HG02571 (cell line): ENCODE measurements at regions not wholly inside any gene's neighbourhood (a gene's known extent, or its start where the extent isn't known, plus 50 kb on each side); places are given as distances from the start of the nearest gene placed in this dataset.
"Not testable (repeated sequence)": the region's sequence is repeated elsewhere in the genome, so short reads cannot be mapped to it uniquely, and the experiment has no call there.

Source experiments
- ATAC-seq: cut with Tn5 transposase; IDR thresholded peaks from one replicate; pipeline ENCODE4 v1.9.1; 2021; ENCODE audit warnings: mild to moderate bottlenecking, moderate library complexity; ENCODE audit not compliant: unreplicated experiment

DNA sequence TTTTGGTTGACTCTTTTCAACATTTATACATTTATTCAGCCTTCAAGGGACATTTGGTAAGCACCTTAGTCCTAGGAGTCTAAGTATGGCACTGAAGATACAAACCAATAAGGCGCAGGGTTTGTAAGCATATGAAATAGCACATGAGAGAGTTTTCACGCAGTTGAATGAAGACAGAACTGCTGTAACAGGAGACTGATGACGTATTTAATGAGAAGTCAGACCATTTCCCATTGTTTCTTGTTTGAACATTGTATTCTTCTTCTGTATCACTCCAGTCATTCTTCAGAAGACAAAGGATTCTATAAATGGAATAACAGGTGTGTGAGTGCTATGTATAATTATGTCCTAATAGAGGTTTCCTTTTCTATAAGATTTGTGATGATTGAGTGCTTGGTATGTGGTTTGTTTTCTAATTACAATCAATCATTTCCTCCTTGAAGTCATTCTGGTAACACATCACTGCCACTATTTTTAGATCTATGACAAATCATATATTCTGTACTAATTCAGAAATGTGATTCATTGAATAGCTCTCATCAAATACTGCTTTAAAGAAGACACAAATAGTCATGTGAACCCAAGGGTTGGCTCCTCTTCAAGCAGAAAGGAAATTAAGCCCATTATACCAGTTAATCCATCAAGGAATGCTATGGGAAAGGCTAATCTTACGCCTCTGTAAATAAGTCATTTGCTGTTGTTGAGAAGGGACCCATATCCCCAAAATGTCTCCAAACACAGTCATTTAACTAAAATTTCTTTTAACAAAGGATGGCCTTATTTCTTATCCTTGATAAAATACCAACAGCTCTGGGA, 222.8 kb upstream of the NBEA start:
- ATAC-seq, result no peak

GRCh38 chr13:34720618-34721017, 221.5 kb upstream of the NBEA start:
- no peak for ATAC-seq

GRCh38 chr13:34721631-34722595, 220.2 kb upstream of the NBEA start:
- ATAC-seq, result no peak

DNA sequence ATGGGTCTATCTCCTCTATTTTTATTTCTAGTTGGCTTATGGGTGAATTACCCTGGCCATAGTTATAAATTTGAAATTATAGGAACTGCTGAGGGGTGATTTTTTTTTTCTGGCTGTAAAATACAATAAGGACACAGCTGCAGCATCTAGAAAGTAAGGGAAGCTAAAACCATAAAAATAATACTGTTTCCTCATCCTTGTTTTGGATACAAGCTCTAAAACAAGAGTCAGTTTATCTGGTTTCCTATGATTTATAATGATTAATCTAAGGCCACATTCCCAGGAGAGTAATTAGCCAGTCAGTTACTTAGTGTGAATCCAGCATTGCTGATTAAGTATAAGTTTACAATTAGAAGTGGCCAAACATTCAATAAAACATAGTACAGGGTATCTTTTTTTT, 219.1 kb upstream of the NBEA start:
- ATAC-seq, result no peak

GRCh38 chr13:34730961-34731360, 211.1 kb upstream of the NBEA start:
- no peak for ATAC-seq

GRCh38 chr13:34731486-34731885, 210.6 kb upstream of the NBEA start:
- ATAC-seq, result no peak

- ATAC-seq, result no peak
Measured at GRCh38 chr13:34733721-34734120, 208.3 kb upstream of the NBEA start.

GRCh38 chr13:34734932-34735331, 207.1 kb upstream of the NBEA start:
- no peak for ATAC-seq

GRCh38 chr13:34738254-34738992, 203.6 kb upstream of the NBEA start:
- ATAC-seq, result no peak

DNA sequence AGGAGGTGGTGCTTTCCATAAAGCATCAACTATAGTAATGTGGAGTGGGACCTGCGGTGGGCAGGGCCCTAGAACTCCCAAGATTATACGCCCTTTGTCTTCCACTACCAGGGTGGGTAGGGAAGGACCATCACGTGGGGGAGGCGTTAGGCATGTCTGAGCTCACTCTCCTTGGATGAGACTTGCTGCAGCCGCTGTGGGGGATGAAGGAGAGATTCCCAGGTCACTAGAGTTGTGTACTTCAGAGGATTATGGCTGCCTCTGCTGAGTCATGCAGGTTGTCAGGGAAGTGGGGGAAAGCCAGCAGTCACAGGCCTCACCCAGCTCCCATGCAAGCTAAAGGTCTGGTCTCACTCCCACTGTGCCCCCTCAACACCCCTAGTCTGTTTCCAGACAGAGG, 195.0 kb upstream of the NBEA start:
- not testable (repeated sequence) for ATAC-seq

- ATAC-seq, result no peak
Measured at GRCh38 chr13:34747507-34747906, 194.6 kb upstream of the NBEA start.

DNA sequence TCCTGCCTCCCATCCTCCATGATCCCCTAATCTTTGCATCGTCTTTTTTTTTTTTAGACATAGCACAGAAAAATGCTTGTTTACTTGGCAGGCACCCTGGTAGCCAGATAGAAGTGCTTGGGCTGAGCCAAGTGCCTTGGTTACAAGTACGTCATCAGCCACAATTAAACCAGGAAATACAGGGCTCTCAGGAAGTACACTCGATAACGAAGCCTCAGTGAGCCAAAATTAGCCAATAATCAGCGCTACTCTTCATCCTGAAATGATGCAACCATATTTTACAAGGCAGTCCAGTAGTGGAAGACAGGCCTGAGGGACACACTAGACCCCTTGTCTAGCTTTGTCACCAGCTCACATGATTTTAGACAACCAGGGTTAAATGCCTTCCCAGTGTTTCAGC, 194.0 kb upstream of the NBEA start:
- no peak for ATAC-seq

GRCh38 chr13:34748596-34748995, 193.5 kb upstream of the NBEA start:
- no peak for ATAC-seq

- no peak for ATAC-seq
Measured at GRCh38 chr13:34749046-34749445, 193.0 kb upstream of the NBEA start.

GRCh38 chr13:34750078-34750931, 191.8 kb upstream of the NBEA start:
- peak; percentile 71 for ATAC-seq

- no peak for ATAC-seq
Measured at GRCh38 chr13:34751044-34751443, 191.0 kb upstream of the NBEA start.

DNA sequence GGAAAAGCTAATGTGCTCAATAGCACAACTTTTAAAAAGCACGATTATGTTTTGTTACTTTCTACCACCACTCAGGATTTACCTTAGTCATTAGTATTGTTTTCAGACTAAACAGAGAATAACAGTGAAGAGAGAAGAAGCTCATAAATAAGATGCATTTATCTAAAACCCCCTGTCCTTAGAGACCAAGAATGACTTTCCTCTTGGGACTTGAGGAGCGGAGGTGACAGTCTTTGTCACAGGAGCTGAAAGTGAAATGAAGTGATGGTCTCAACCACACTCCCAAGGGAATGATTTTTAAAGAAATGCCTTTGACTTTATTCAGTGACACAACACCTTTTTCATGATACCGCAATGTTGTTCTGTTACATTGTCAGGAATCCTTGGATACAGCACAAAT, 190.6 kb upstream of the NBEA start:
- ATAC-seq, result no peak

DNA sequence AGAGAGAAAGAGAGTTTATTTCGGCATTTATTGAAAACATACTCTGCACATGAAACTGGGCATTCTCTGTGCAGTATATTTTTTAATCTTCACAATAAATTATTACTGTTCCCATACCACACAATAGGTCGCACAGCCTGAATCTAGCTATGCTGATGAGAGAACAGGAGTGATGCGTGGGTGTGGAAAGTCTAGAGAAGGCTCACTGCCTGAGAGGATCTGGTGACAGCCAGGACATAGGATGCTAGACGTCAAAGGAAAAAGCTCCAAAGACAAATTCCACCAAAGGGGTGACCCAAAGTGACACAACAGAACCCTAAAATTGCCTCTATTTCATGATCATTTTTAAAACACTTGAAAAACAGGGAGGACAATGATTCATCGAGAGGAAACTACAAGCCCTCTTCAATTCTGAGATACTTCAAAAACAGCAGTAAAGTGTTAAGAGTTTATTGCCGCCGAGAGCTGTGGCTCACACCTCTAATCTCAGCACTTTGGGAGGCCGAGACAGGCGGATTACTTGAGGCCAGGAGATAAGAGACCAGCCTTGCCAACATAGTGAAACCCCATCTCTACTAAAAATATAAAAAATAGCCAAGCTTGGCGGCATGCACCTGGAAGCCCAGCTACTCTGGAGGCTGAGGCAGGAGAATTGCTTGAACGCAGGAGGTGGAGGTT, 189.6 kb upstream of the NBEA start:
- no peak for ATAC-seq

DNA sequence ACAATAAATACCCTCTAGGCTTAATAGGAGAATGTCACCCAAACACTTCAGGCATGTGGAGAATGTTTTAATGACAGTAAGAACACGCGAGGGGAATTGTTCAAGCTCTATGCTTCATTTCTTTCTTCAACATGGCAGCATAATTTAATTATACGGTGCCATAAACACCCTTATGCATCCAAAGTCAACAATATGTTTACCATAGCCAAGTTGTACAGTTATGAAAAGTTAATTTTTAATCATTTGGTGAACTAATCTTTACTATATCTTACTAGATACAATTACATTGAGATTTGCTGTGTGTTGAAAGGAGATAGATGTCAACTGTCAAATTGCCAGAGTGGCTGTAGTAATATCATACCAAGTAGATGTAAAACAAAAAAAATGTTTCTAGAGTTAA, 185.9 kb upstream of the NBEA start:
- ATAC-seq, result no peak

- ATAC-seq, result no peak
Measured at GRCh38 chr13:34756572-34756971, 185.5 kb upstream of the NBEA start.
